Ammon's horn (tissue), 1 donor: ENCODE measurements at regions not wholly inside any gene's neighbourhood (a gene's known extent, or its start where the extent isn't known, plus 50 kb on each side); places are given as distances from the start of the nearest gene placed in this dataset.

ENCODE experiments used
- DNase-seq: peaks from one replicate; pipeline ENCODE4 v3.0.0-alpha.2; 2016; ENCODE audit warnings: low spot score

- DNase-seq, result no peak
These were observed 52.5 kb upstream of the CTDP1 start for GRCh38 chr18:79626905-79627749.

DNA sequence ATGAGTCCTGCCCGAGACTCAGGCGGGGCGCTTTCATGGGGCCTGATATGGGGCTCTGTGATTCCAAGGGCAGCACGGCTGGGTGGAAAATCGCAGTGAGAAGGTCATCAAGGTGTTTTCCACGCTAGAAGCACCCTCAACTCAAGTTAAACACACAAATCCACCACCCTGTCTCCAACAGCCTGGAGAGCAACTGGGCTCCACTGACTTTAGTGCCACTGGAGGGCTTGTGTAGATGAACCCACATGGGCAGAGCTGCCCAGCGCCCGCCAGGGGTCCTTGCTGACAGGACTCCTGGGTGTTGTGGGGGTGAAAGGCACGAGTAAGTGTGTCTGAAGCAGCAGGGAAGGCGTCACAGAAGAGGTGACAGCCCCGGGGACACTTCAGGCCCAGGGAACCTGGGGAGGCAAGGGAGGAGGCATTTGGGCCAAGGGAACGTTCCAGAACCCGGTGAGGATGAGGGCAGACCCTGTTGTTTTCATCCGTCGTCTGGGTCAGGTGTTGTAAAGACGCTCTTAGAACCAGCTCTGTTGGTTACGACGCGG lies 51.8 kb upstream of the CTDP1 start:
- no peak for DNase-seq

- no peak for DNase-seq
These were observed 51.0 kb upstream of the CTDP1 start for GRCh38 chr18:79628416-79629248.

DNA sequence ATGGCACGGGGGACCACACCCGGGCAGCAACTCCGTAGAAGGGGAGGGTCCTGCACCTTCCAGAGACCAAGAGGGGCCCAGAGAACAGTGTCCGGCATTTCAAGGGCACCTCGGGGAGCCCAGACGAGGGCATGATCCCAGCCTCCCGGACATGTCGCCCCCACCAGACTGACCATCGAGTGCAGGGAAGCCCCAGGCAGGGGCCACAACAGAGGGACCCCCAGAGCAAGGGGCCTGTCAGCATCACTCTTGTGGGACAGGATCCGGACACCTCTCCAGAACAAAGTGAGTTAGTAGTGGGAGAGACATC lies 50.4 kb upstream of the CTDP1 start:
- no peak for DNase-seq

GRCh38 chr18:79629606-79630005 lies 50.0 kb upstream of the CTDP1 start:
- no peak for DNase-seq
